RPMI8226 (cell line): ENCODE measurements at regions not wholly inside any gene's neighbourhood (a gene's known extent, or its start where the extent isn't known, plus 50 kb on each side); places are given as distances from the start of the nearest gene placed in this dataset.
"Not testable (repeated sequence)": the region's sequence is repeated elsewhere in the genome, so short reads cannot be mapped to it uniquely, and the experiment has no call there.

Experiments
- DNase-seq: peaks from one replicate; pipeline ENCODE4 v3.0.0-alpha.2; 2015

DNA sequence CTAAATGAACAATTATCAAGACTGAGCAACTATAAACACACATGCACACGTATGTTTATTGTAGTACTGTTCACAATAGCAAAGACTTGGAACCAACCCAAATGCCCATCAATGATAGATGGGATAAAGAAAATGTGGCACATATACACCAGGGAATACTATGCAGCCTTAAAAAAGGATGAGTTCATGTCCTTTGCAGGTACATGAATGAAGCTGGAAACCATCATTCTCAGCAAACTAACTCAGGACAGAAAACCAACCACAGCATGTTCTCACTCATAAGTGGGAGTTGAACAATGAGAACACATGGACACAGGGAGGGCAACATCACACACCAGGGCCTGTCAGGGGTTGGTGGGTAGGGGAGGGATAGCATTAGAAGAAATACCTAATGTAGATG is 445.4 kb downstream of the BCAT1 start:
- DNase-seq = not testable (repeated sequence)

DNA sequence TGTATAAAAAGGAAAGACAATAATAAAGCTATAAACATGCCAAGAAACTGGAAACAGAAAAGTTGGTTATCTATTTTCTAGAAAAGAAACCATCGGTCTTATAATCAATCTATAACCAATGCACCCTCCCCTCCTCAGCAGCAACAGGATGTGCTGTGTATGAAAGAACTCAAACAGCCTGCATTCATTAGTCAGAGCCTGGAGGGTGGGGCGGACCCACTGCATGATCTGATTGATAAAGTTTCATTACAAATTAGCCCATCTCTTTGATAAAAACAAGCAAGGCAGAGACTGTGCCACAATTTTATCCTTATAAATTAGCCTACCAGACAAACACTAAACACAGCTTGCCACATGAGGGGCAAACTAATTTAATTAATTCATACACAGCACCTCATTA is 448.1 kb downstream of the BCAT1 start:
- no peak for DNase-seq

DNA sequence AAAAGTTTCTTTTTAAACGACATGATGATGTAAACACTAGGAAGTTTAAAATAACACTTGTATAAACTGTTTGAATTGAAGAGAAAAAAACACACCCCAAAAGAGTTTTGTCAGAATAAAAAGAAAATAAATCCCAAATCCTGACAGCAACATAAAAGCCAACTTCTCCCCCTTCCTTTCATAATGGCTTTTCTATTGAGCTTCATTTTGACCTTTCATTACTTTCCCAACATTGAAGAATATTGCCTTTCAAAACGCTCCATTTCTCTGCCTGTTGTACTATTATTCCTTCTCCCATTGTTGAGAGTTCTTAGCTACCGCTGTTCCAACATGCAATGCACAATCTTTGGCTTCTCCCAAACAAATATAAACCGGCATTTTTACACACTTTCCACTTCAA is 448.5 kb downstream of the BCAT1 start:
- DNase-seq = no peak

DNA sequence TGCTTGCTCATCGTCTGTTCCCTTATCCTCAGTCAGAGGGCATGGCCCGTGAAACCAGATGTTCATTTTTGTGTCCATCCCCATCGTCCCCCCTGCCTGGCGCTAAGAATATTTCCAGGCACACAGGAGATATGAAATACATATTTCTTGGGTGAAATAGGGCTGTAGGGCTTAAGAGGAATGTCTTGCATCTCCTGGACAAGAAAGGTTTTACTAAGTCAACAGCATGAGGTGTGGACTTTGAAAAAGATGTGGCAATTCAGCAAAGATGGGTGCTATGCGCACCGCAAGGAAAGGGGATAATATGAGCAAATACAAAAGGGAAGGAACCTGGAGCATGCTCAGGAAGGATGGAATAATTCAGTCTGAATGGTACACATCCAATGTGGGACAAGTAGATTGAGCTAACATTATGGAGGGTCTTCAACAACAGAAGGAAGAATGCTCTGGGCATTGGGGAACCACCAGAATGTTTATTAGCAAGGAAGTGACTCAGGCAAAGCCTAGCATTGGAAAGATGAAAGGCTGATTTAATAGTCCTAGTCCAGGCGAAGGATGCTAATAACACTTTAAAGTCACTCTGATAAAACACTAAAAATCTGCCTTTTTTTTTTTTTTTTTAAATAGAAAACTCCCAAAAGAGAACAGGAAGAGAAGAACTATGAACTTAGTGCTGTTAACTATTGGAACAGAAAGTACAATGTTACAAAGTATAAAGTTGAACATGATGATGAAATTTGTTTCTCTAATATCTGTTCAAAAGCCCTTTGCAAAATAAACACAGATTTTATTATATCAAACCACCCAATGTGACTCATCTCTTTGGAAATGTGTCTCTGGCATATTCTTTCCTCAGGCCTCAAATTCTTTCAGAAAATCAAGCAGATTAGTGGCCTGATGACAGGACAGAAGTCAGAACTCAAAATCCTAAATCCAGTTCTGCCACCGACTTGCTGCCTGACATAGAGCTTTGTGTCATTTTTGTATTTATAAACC is 449.5 kb downstream of the BCAT1 start:
- no peak for DNase-seq

DNA sequence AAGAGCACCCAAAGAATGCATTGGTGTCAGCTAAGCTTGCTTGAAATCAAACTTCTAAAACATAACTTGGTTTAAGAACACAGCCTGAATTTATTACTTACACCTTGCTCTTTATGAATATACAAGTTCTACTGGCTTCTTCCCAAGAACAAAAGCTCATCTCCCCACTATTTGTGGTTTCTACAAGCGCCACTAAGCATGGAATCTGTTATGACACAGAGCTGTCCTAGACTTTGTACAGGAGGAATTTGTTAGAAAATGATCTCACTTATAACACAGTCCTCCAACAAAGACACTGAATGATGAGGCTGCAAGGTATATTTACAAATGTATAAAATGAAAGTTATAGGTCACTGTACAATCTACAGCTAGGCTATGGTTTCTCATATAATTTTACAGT is 452.1 kb downstream of the BCAT1 start:
- DNase-seq = no peak

DNA sequence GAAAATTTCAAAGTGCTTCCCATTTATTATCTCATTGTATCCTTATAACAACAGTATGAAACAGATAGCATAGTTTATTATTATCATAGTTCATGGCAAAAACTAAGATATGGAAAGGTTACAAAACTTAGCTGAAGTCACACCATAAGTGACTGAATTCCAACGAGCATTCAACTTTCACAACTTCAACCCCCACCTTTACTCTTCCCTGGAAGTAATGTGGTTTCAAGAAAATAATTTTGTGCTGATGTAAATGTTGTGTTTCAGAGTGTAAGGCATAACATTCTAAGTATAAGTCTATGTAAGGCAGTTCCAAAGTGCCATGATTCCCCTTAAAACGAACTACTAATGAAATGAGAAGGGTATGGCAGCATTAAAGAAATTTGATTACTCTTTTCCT is 454.5 kb downstream of the BCAT1 start:
- DNase-seq = no peak

DNA sequence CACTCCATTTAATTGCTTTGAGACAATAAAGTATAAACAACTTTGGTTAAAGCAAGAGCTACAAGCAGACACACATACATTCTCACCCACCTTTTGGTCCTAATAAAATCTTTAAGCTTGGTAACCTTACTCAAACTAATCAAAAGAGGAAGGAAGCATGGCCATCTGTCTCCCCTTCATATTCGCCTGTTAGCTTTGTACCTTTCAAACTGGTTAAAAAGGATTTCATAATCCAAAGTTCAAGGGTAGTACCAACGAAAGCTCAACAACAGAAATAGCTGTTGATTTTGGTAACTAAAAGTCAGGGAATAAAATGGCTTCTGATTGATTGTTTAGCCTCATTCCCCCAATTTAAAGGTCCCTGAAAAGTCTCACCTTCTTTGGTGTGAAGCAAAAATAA is 456.9 kb downstream of the BCAT1 start:
- no peak for DNase-seq

DNA sequence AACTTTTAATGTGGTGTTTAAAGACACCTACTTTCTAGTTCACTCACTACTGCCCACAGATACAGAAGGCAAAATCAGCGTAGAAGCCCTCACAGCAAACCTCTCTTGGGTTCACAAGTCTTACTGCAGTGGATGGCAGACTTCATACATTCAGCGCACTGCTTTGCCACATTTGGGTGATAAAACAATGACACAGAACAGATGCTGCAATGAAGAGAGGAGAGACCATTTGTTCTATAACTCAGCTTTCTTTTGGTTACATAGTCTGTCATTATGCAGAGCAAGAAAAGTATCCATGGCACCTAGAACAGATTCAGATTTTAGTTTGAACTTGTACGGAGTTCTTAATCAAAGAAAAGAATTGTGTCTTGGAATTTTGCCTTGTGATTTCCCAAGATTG is 459.0 kb downstream of the BCAT1 start:
- no peak for DNase-seq

DNA sequence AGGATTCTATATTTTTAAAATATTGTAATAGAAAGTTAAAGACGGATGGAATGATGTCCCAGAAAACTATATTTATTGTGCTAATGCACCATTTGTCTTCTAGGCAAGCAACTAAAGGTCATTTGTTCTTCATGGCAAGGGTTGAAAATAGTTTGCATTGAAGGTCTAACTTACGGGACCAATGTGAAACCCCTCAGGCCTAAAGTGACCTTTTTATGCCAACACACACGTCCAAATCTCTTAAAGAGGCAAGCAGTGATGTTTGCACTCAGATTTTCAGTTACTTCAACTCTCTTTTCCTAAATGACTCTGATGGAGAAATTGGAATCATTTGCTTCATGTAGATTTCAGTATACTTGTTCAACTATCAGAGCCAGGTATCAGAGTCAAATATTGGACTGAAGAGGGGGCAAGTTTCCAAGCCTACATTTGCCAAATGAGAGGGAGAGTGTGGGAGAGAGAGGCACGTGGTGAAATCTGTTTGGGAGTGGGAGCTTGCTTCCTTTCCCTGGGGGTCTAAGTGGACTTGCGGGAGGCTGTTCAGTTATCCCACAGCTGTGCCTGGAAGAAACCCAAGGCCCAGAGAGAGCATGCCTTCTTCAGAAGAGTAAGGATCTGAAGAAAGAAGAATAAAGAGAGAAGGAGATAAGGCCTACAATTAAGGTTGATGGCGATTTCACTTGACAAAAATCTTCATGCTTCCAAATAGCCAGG is 459.8 kb downstream of the BCAT1 start:
- no peak for DNase-seq

DNA sequence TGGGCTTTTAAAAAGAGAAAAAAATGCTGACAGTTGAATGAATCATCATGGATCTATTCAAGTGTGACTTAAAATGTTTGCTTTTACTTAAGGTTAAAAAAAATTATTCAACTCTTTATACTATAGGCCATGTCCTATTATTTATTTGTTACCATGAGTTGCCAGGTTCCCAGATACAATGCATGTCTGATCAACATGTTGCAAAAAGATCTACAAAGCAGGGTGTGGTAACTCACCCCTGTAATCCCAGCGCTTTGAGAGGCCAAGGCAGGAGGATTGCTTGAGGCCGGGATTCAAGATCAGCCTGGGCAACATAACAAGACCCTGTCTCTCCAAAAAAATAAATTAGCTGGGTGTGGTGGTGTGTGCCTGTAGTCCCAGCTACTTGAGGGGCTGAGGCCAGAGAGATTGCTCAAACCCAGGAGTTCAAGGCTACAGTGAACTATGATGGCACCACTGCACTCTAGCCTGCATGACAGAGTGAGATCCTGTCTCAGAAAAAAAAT is 460.8 kb downstream of the BCAT1 start:
- DNase-seq = no peak

DNA sequence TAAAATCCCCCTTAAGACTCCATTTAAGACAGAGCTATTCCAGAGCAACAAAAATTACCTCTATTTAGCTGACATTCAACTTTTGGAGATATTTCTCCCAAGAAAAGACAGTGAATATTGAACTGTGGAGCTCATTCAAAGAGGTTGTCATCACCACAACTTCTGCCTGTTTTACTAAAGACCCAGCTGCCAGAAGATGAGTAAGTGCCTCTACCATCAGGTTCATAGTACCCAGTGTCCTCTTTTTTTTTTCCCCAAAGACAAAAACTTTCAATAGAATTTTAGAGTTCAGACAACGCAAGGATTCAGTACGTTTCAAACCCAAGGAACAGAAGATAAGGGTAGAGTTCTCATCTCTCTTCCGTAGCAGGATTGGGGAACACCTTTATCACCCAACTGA is 461.3 kb downstream of the BCAT1 start:
- DNase-seq = no peak

DNA sequence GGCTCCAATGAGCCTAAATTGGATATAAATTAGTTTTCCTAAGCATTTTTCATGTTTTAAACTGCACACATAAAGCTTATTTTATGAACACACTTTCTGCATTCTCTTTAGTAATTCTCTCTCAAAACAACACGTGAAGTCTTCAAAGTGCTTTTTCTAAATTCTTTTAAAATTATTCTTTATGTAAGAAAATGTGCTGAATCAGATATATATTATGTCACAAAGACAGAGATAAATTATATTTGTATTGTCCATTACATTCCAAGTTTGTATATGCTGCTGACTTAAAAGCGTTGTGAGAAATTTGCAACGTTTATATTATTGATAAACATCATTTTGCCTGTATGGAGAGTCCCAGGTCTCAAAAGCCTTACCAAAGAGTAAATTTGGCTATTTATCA is 465.2 kb downstream of the BCAT1 start:
- DNase-seq = no peak

DNA sequence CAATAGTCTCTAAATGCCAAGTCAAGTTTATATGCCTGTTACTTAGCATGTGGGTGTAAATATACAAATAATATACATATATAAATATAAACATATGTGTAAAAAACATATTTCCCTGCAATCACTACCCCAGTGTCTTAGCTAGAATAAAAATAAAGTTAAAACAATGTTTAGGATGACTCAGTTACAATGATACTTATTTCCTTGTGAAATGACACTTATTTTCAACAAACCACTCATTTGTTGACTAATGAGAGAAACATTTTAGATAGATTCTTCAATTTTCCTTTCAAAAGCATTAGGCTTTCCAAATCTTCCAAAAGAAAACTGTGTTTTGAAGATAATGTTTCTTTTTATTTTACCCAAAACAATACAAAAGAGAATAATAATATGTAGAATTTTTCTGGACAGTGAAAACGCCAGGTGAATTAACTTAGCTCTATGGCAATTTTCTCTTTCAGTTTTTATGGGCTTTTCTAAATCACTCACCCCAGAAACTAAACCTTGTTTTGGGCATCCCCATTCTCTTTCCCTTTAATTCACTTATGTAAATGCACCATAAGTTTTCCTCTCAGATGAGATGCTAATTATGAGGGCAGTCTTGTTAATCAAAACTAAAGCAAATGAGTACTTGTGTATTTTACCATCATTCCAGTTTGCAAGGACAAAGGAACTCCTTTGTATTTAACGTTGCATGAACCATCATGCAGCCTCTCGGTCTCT is 465.9 kb downstream of the BCAT1 start:
- DNase-seq = no peak

DNA sequence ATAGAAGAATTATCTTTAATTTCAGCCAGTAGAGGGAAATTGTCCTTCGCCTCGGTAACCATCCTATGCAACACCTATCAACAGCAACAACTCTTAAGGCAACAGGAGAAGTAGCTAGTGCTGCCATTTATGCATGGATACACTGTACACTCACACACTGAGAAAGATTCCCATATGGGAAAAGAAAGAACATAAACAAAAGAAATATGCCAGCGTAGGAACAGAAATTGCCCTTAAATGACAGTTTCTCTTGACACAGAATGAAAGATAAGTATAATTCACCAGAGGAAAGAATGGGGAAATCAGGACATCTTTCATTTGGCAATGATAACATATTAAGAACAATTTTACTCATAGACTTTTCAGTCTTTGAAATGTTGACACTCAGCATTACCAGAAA is 466.9 kb downstream of the BCAT1 start:
- no peak for DNase-seq

DNA sequence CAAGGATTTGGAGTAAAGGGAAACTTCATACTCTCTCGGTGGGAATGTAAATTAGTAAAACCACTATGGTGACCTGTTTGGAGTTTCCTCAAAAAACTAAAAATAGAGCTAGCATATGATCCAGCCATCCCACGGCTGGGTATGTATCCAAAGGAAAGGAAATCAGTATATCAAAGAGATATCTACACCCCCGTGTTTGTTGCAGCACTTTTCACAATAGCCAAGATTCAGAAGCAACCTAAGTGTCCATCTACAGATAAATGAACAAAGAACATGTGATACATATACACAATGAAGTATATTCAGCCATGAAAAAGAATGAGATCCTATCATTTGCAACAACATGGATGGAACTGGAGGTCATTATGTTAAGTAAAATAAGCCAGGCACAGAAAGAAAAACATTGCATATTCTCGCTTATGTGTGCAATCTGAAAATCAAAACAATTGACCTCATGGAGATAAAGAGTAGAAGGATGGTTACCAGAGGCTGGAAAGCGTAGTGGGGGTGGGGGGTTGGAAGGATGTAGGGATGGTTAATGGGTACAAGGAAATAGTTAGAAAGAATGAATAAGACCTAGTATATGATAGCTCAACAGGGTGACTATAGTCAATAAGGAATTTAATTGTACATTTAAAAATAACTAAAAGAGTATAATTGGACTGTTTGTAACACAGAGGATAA is 468.0 kb downstream of the BCAT1 start:
- DNase-seq = no peak

DNA sequence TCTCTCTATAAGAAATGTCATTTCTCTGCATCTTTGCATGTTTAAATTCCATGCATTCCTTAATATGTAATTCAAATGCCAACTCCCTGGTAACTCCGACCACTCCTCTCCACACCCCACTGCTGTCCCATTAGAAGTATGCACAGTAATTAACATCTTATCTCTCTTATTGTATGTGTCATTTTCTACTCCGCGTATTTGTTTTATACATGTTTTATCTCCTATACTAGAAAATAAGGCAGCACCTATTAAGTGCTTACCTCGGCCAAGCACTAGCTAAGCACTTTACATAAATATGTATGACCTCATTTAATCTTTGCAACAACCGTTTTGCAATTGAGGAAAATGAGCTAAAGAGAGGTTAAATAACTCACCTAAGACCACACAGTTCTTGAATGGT is 469.8 kb downstream of the BCAT1 start:
- no peak for DNase-seq

DNA sequence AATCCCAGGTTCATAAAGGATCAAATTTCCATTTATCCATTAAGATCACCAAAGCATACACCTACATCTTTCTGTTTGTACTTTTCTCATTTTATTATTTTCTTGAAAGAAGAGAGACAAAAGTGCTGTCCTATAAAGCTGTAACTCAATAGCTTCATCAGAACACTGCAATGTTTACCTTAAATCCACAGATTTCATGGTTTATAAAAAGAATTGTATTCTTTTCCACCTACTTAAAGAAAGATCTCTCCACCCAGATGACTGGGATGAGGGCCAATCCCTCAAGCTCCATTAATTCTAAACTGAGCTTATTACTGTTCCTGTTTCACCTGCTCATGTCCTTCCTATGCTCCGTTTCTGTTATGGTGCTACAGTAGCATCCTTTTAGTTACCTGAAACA is 470.6 kb downstream of the BCAT1 start:
- no peak for DNase-seq

DNA sequence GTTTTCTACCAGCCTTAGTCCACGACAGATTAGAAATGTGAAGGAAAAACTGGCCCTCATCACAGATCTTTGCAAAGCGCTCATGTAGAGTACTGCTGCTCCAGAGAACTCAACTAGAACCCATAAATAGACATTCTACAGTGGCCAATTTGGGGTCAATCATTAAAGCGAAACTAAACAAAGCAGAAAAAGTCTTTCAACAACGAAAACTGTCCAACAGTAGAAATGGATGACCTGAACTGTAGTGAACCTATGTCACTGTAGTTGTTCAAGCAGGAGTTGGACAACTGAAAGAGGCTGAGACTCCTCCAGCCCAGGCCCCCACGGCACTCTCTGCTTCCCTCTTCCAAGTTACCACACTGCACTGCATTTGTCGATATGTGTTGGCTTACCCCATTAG is 472.6 kb downstream of the BCAT1 start:
- DNase-seq = no peak

DNA sequence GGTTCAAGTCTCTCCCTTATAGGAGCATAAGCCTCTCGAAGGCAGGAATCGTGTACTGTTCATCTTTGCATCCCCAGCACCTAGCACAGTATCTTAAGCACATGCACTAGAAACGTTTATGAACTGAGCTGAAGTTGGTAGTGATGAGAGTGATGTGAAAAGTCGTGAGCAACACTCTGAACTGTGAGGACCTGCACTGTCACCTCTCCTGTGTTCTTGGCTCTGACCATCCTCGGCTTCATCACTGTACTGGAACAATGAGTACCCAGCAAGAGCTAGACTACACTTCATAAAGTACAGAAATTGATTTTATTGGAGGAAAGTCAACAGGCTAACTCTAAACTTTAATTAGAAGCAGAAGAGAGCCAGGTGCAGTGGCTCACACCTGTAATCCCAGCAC is 473.6 kb downstream of the BCAT1 start:
- no peak for DNase-seq

DNA sequence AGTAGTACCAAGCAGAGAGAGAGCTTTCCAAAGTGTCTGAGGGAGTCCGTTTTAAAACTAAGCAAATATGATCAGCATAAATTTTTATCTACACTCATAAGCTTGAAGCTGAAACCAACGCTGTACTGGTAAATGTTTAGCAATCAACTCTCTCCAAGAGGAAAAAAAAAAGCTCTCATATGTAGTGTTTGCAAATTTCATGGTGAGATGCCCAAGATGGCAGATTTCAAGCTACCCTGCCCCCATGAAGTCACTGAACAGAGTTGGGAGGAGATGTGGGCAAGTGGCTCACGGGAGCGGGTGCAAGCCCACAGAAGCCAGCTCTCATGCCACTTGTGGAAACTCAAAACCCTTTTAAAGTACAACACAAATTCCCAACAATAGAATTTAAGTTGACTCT is 475.8 kb downstream of the BCAT1 start:
- DNase-seq = no peak

DNA sequence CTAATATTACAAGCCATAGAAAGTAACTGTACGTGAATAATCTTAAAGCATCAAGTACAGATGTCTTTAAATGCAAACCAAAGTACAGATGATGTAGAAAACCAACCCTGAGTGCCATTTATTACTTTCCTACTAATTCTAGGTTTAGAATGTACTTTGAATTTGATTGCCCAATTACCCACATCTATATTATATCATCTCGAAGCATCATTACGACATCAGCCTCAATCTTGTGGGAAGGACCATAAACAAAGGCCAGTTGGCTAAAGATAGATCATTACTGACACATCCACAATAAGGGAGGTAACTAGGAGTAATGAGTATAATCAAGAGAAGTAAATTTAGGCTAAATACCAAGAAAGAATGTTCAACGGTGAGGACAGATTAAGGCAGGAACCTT is 478.9 kb downstream of the BCAT1 start:
- DNase-seq = no peak

DNA sequence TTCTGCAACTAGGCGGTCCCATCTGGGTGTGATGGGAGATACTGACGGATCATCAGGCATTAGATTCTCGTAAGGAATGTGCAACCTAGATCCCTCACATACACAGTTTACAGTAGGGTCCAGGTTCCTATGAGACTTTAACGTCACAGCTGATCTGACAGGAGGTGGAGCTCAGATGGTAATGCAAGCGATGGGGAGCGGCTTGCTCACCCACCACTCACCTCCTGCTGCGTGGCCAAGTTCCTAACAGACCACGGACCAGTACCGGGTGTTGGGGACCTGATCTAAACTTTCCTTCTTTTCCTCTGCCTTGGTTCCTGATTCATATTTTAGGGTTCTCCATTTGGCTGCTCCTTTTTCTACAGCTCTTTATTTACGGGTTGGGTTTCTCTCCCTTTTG is 479.8 kb downstream of the BCAT1 start:
- no peak for DNase-seq

DNA sequence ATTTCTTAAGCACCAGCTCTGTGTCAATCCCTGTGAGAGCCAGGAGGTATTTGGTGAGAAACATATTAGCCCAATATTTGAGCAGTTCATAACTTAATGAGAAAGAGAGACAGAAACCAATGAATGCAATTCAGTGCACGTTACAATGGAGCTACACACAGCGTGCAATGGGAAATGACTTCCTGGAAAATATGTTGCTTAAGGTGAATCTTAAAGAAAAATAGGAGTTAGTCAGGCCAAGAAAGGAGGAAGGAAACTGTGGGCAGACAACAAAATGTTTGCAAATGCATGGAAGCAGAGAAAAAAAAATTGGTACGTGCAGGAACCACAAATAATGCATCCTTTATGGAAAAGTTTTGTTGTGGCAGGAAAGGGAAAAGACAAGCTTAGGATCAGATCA is 481.7 kb downstream of the BCAT1 start:
- DNase-seq = no peak
